Stomach (tissue), 4 donors: ENCODE measurements at regions not wholly inside any gene's neighbourhood (a gene's known extent, or its start where the extent isn't known, plus 50 kb on each side); places are given as distances from the start of the nearest gene placed in this dataset.

Experiments
- POLR2AphosphoS5 ChIP-seq, 3 donors: sonication (generic); formaldehyde crosslinking; IDR thresholded peaks; one replicate each; pipeline ENCODE4 v1.6.1; 2016; ENCODE audit warnings: antibody characterized with exemption in 3 of 3
- TF ChIP-seq, protein P1 (sequence below), 7 experiments: fragments of 450-650 bp in 4 of 7; fragments of 200-600 bp in 3 of 7; sonication (generic) in 3 of 7; IDR thresholded peaks; one replicate each; pipeline ENCODE4 v1.5.1; 2016 to 2019; ENCODE audit warnings: antibody characterized with exemption in 7 of 7, control low read depth in 2 of 7, mild to moderate bottlenecking in 1 of 7

DNA sequence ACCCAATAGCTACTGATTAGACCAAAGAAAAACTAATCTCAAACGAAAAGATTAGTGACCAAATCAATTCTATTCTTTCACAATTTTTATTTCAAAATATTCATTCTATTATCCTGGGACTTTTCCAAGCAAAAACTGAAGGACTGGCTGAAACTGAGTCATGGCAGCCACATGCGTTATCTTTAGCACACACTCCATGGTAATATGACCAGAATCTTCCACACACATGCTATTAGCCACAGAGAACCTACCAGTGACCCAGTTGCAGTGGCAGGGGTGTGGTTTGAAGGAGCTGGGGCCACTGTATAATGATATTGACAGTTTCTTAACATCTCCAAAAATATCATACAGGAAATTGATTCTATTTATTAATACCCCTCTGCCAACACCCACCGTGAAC is 154.8 kb upstream of the ABI3BP start:
- TF ChIP-seq, protein P1, sequence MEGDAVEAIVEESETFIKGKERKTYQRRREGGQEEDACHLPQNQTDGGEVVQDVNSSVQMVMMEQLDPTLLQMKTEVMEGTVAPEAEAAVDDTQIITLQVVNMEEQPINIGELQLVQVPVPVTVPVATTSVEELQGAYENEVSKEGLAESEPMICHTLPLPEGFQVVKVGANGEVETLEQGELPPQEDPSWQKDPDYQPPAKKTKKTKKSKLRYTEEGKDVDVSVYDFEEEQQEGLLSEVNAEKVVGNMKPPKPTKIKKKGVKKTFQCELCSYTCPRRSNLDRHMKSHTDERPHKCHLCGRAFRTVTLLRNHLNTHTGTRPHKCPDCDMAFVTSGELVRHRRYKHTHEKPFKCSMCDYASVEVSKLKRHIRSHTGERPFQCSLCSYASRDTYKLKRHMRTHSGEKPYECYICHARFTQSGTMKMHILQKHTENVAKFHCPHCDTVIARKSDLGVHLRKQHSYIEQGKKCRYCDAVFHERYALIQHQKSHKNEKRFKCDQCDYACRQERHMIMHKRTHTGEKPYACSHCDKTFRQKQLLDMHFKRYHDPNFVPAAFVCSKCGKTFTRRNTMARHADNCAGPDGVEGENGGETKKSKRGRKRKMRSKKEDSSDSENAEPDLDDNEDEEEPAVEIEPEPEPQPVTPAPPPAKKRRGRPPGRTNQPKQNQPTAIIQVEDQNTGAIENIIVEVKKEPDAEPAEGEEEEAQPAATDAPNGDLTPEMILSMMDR (IDR thresholded peaks at IDR 0.05) = no peak
- no peak for TF ChIP-seq POLR2AphosphoS5 (IDR thresholded peaks at IDR 0.05)
